ENCODE measurements at regions not wholly inside any gene's neighbourhood (a gene's known extent, or its start where the extent isn't known, plus 50 kb on each side); places are given as distances from the start of the nearest gene placed in this dataset.

DNA sequence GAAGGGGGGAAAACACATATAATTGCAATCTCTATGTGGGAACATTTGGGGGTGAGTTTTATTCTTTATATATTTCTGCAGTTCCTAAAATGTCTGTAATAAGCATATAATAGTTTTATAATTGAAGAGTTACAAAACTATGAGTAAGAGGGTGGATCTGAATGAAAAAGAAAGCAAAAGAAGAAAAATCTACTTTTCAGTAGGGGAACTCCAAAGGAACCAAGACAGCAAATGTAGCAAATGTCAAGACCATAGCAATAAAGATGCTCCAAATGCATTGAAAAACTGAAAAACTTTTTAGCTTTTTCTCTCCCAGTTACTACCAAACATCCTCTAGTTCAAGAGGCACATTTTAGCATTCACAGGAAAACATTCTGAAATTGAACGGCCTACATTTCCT, 434.8 kb downstream of the LMO4 start:
- no peak for TF ChIP-seq POLR2A (IDR thresholded peaks at IDR 0.05)
- TF ChIP-seq, protein P1, sequence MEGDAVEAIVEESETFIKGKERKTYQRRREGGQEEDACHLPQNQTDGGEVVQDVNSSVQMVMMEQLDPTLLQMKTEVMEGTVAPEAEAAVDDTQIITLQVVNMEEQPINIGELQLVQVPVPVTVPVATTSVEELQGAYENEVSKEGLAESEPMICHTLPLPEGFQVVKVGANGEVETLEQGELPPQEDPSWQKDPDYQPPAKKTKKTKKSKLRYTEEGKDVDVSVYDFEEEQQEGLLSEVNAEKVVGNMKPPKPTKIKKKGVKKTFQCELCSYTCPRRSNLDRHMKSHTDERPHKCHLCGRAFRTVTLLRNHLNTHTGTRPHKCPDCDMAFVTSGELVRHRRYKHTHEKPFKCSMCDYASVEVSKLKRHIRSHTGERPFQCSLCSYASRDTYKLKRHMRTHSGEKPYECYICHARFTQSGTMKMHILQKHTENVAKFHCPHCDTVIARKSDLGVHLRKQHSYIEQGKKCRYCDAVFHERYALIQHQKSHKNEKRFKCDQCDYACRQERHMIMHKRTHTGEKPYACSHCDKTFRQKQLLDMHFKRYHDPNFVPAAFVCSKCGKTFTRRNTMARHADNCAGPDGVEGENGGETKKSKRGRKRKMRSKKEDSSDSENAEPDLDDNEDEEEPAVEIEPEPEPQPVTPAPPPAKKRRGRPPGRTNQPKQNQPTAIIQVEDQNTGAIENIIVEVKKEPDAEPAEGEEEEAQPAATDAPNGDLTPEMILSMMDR (IDR thresholded peaks at IDR 0.05): no peak
